GM12891 (cell line): ENCODE measurements at regions not wholly inside any gene's neighbourhood (a gene's known extent, or its start where the extent isn't known, plus 50 kb on each side); places are given as distances from the start of the nearest gene placed in this dataset.

Experiments used
- DNase-seq: peaks from one replicate; pipeline ENCODE4 v3.0.0; 2011; ENCODE audit warnings: low spot score; ENCODE audit not compliant: insufficient read length
- FAIRE-seq: peaks from 2 replicates; lab custom pipeline; 2011; peaks lifted over from hg19 to GRCh38; lab: Jason Lieb, UNC
- PAX5 ChIP-seq: IDR thresholded peaks from 2 replicates; pipeline ENCODE4 v1.6.1; 2011; ENCODE audit warnings: low read length, moderate library complexity, mild to moderate bottlenecking; ENCODE audit not compliant: insufficient read depth, severe bottlenecking
- POLR2A ChIP-seq: IDR thresholded peaks from 2 replicates; pipeline ENCODE4 v1.6.1; 2011; ENCODE audit warnings: low read depth, low read length, control low read depth
- POLR2AphosphoS5 ChIP-seq: IDR thresholded peaks from 2 replicates; pipeline ENCODE4 v1.6.1; 2011; ENCODE audit warnings: low read depth, low read length, control low read depth
- POU2F2 ChIP-seq: IDR thresholded peaks from 2 replicates; pipeline ENCODE4 v1.6.1; 2011; ENCODE audit warnings: low read depth, mild to moderate bottlenecking, control low read depth, low read length, moderate library complexity
- SPI1 ChIP-seq: IDR thresholded peaks from 2 replicates; pipeline ENCODE4 v1.6.1; 2011; ENCODE audit warnings: low read depth, low read length, control low read depth
- TAF1 ChIP-seq: IDR thresholded peaks from 2 replicates; pipeline ENCODE4 v1.6.1; 2011; ENCODE audit warnings: low read depth, low read length, control low read depth

DNA sequence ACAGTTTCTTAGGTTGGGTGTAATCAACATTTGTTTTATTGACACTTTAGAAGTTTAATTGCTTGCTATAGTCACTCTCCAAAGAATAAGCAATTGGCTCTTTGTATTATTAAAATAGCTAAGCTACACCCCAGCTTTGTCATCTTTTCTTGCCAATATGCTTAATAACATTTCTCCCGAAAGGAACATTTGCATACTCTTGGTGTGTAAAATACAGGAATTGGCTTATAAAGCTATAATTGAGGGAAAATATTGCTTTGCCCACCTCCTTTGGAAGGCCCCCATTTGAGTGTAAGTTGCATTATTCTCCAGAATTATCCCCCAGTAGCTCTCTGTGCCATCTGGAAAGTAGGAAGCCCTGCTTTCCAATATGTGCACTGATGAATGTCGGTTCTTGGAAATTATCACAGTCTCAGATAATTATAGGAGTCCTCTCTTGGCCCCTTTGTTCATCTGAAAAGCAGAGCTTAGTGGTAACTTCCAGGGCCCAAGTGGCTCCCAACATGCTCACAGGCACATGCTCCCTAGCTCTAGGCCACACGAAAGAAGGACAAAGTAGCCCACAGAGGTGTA is 92.4 kb upstream of the B3GAT2 start:
- TF ChIP-seq SPI1 (no peak), TAF1 (no peak), POLR2A (no peak), POLR2AphosphoS5 (no peak), PAX5 (no peak), POU2F2 (no peak)
- DNase-seq (no peak), FAIRE-seq (no peak)

DNA sequence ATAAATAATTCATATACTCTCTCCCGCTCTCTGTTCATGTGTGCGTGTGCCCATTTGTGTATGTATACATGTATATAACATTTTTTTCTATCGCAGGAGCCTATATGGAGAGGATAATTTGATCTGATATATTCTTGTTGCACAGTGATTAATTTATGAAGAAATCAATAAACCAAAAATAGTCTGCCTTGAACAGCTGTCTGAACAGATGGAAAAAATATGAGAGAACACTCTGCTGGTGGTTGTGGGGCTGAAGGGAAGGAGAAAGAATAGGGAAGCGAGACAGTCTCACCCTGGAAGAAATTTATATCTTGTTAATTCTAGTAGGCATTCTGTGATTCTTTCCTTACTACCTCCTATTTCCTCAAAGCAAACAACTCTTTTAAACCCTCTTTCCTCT is 96.6 kb upstream of the B3GAT2 start:
- FAIRE-seq: no peak
- no peak for DNase-seq
- TF ChIP-seq TAF1 (no peak), SPI1 (no peak), PAX5 (no peak), POLR2A (no peak), POU2F2 (no peak), POLR2AphosphoS5 (no peak)

DNA sequence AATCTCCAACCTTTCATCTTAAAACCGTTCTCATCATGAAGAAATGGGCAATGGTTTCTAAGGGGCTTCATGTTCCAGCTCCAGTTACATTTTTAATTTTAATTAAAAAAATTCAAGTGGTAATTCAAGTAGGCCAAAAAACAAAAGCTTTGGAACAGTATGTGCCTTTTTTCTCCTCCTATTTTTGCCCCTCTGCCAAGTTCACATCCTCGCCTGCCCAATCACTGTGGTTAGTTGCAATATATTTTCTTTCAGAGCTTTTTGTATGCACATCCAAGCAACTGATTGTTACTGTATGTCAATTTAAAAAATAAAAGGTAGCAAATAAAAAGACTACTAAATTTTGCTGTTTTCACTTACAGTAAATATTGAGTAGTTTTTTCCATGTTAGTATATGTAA is 99.8 kb upstream of the B3GAT2 start:
- no peak for TF ChIP-seq PAX5
- TF ChIP-seq SPI1: no peak
- TF ChIP-seq POU2F2: no peak
- no peak for TF ChIP-seq TAF1
- TF ChIP-seq POLR2AphosphoS5: no peak
- TF ChIP-seq POLR2A: no peak
- FAIRE-seq (no peak), DNase-seq (no peak)

DNA sequence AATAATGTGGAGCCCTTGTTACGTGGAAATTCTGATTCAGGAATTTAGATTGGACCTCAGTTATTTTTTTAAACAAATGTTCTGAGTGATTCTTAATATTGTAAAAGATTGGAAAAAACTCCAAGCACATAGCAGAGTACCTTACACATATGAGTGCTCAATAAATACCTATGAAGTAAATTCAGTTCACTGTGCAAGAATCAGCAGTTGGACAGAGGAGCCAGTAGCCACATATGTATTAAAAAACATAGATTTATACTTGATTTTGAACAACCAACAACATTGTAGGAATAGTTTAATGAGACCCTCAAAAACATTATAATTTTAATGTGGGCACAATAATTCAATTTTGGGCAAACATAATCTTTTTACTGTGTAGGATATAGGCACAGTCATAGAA is 109.3 kb upstream of the B3GAT2 start:
- no peak for DNase-seq
- no peak for TF ChIP-seq TAF1
- TF ChIP-seq POLR2AphosphoS5: no peak
- TF ChIP-seq POU2F2: no peak
- no peak for TF ChIP-seq PAX5
- no peak for TF ChIP-seq POLR2A
- TF ChIP-seq SPI1: no peak
- FAIRE-seq: no peak

DNA sequence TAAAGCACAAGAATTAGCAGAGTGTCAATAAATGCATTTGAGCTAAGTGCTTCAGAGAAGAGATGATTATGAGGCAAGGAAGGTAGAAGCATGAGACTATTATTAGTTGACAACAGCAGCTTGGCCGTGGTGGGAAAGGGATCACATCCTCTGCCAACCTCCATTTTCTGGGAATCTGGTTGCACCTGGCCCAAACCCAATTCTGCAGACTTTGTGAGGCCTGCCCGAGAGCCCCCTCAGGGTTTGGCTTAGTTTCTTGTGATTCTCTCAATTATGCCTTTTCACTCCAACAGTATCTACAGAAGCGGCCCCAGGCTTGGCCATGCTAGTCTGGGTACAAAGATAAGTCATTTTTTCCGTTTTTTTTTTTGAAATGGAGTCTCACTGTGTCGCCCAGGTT is 111.0 kb upstream of the B3GAT2 start:
- no peak for DNase-seq
- FAIRE-seq: no peak
- TF ChIP-seq POU2F2 (no peak), PAX5 (no peak), POLR2A (no peak), POLR2AphosphoS5 (no peak), TAF1 (no peak), SPI1 (no peak)

DNA sequence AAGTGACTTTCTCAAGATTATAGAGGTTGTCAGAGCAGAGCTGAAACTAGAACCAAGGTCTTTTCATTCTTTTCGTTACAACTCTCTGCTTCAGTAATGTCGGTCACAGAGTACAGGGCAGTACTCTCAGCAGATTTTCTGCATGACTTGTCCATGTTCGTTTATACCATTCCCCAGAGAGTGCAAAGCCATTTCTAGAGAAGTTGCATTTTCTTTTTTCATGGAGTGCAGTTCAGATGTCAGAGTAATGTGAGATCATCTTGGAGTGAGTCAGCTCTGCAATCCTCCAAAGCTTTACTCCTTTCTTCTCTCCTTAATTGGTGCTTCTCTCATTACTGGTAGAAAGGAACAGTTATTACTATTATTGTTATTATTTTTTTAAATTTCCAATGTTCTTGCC is 115.6 kb upstream of the B3GAT2 start:
- no peak for DNase-seq

DNA sequence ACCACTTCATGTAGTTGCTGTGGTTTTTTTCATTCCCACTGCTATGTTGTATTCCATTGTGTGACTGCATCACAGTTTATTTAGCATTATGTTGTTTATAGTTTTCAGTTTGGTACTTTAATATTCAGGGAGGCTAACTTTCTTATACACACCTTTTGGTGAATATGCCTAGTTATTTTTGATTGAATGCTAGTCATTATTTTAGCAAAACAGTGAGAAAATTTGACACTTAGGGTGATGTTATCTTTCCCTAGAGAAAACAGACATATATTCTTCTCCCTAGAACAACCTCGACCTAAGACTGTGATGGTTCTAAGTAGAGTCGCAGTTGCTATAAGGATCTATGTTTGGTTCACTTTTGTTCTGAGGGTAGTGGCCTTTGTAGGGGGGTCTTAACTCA is 120.8 kb upstream of the B3GAT2 start:
- TF ChIP-seq SPI1 (no peak), PAX5 (no peak), POLR2AphosphoS5 (no peak), POLR2A (no peak), POU2F2 (no peak), TAF1 (no peak)
- DNase-seq: no peak
- no peak for FAIRE-seq

More for the DNA sequence above, 115.6 kb upstream of the B3GAT2 start:
- TF ChIP-seq TAF1: no peak
- TF ChIP-seq PAX5: no peak
- TF ChIP-seq SPI1: no peak
- no peak for TF ChIP-seq POLR2A
- TF ChIP-seq POLR2AphosphoS5: no peak
- TF ChIP-seq POU2F2: no peak
- FAIRE-seq: no peak

DNA sequence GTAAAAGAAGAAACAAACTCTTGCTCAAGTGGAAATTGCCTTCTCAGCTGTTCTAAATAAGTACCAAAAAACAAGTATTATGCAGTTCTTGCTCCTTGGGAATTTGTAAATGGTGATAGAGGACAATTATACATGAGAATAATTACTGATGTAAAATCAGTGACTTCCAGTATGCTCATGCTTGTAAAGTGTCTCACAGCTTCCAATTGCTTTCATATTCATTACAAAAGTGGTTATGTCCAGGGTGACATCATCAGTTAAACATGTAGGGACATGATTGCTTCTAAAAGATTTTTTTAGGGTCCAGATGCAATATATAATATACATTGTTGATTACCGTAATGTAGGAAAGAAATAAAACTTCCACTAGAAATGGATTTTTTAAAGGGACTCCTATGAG is 122.8 kb upstream of the B3GAT2 start:
- no peak for FAIRE-seq
- DNase-seq: no peak
- no peak for TF ChIP-seq SPI1
- TF ChIP-seq POLR2AphosphoS5: no peak
- no peak for TF ChIP-seq POU2F2
- no peak for TF ChIP-seq POLR2A

DNA sequence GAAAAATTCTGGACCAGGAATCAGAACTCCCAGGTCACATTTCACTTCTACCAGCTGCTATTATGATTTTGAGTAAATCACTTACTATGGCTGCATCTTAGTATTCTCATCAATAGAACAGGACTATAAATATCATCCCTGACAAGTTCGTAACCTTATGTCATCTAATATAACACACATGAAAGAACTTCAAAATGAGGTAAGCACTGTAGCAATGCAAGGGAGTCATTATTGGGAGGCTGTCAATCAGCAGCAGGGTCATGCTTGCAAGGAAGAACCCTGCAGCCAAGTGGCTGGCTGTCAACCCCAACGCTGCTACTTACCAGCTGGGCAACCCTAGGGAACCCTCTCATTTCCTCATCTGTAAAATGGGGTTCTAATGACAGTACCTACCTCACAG is 123.3 kb upstream of the B3GAT2 start:
- TF ChIP-seq POLR2A (no peak), POU2F2 (no peak), POLR2AphosphoS5 (no peak), TAF1 (no peak), SPI1 (no peak), PAX5 (no peak)
- DNase-seq (no peak), FAIRE-seq (no peak)

DNA sequence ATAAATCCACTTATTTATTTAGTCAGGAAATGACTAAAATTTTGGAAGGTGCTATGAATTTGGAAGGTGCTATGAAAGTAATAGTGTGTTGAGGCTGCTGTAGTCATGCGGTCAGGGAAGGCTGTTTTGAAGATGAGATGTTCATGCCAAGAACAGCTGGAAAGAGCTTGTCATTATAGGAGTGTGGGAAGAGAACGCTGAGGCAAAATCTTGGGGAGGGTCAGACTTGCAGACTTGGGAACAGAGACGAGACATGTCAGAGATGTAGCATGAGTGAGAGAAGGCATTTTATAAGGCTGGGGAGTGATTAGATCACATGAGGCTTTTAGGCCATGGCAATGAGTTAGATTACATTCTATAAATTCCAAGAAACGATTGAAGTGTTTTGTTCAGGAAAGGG is 124.0 kb upstream of the B3GAT2 start:
- DNase-seq: no peak
- FAIRE-seq: no peak
- TF ChIP-seq POU2F2 (no peak), TAF1 (no peak), POLR2AphosphoS5 (no peak), PAX5 (no peak), POLR2A (no peak), SPI1 (no peak)
